Urothelium cell line (cell line): ENCODE measurements at regions not wholly inside any gene's neighbourhood (a gene's known extent, or its start where the extent isn't known, plus 50 kb on each side); places are given as distances from the start of the nearest gene placed in this dataset.

Source experiments
- DNase-seq: peaks from one replicate; pipeline ENCODE4 v3.0.0; 2011; ENCODE audit warnings: low spot score, mixed read lengths
- FAIRE-seq: peaks from 2 replicates; lab custom pipeline; 2011; peaks lifted over from hg19 to GRCh38; lab: Jason Lieb, UNC

DNA sequence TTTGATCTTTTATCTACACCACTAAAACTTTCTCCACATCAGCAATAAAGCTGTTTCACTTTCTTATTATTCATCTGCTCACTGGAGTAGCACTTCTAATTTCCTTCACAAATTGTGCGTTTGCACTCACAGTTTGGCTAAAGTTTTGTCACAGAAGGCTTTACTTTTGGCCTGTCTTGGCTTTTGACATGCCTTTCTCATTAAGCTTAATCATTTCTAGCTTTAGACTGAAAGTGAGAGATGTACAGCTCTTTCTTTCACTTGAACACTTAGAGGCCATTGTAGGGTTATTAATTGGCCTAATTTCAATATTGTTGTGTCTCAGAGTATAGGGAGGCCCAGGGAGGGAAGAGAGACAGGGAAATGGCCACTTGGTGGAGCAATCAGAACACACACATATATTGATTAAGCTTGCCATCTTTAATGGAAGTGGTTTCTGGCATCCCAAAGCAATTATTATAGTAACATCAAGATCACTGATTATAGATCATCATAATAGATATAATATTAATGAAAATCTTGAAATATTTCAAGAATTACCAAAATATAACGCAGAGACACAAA, 512.5 kb downstream of the ETV1 start:
- FAIRE-seq (no peak), DNase-seq (no peak)

DNA sequence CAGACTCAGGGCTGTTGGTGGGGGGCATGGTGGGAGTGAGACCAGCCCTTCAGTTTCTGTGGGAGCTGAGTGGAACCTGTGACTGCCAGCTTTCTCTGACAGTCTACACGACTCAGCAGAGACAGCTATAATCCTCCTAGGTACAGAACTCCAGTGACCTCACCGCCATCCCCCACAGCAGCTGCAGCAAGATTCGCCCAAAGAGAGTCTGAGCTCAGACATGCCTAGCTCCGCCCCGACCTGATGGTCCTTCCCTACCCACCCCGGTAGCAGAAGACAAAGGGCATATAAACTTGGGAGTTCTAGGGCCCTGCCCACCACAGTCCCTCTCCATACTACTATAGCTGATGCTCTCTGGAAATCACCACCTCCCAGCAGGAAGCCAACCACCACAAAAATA, 500.1 kb downstream of the ETV1 start:
- no peak for FAIRE-seq
- no peak for DNase-seq

DNA sequence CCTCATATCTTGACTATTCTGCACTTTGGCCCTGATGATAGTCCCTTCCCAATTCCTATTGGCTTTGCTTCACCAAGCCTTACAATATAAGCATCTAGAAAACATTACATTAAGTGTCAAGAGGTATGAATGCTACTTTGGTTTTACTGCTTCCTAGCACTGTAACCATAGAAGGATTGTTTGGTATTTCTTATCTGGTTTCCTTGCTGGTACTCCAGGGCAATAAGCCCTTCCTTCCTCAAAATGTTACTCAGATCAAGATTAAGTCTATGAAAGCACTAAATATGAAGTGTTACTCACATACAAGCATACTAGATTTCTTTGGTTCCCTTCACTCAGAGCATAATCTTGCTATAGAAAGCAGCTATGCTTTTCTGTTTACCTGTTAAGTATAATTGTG, 492.5 kb downstream of the ETV1 start:
- no peak for FAIRE-seq
- DNase-seq = no peak

DNA sequence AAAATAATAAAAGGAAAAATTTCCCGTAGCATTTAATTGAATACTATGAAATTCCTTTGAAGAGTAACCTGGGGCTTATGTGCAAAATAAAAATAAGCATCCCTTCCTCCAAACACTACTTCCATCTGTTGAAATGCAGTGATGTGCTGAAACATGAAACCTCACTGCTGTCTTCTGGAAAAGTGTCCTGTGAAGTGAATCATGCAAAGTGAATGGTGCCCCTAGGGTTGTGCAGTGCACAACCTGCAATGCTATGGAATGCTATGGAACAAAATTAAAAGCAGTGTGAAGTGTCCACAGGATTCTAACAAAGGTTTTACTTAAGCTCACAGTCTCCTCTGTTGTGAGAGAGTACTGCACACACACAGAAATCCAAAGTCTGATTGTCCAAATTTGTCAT, 480.9 kb downstream of the ETV1 start:
- DNase-seq (no peak), FAIRE-seq (no peak)

DNA sequence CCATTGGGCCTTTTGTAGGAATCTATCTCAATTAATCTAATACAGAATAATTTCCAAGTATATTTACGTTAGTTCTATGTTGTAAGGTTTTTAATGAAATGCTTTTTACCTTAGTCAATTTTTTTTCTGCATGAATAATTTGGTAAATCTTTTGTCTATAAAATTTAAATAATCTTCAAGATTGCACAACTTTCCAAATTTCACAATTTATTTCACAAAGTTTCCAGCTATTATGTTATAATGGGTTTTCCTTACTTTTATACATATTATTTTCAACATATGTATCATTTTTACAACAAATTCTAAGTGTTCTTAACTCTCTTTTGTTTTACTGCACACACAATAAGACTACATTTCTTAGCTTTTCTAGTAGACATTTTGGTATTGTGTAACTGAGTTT, 470.7 kb downstream of the ETV1 start:
- DNase-seq = no peak
- FAIRE-seq = no peak

DNA sequence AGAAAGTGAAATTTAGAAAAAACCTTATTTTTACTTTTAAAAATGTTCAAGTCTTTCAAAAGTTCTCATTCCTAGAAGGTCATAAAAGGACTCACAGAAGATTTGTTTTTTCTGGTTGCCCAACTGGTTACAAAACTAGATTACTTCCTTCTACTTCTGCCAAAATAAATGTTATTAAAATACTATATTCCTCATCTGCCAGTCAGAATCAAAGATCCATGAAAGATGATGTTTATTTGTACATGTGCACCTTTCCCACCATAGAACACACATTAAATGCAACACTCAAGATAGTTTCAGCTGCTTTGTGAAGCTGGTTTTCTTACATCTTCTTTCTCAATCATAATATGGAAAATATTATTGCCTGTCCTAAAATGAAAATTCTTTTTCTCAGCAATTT, 465.4 kb downstream of the ETV1 start:
- no peak for FAIRE-seq
- no peak for DNase-seq

DNA sequence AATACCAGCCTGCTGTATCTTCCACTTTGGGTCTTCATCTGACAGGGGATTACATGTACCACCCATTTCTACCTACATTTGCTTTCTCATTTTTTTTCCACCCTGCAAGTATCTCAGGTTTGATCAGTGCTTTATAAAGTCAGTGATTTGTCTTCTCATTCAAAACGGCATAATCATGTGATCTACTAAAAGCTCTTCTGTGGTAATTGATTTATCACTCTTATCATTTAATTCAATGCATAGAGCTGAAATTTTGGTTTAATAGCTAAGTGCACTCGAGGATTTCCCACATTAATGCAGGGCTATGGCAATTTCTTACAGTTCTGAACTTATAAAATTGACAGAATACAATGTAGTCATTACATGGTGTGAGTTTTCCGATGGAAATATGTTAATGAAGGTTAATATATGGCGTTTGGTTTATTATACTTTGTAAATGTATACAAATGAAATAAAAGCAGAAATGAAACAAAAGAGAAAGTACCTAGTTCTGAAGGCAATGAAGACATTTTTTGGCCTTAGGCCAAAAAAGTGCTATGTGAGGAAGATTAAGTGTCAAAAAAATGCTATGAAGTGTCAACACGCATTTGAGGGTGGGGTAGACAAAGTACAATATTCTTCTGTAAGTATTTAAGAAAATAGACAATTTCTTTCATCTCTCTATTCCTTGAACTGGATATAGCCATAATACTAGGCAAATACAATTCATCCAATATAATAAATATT, 457.3 kb downstream of the ETV1 start:
- FAIRE-seq (no peak), DNase-seq (no peak)

DNA sequence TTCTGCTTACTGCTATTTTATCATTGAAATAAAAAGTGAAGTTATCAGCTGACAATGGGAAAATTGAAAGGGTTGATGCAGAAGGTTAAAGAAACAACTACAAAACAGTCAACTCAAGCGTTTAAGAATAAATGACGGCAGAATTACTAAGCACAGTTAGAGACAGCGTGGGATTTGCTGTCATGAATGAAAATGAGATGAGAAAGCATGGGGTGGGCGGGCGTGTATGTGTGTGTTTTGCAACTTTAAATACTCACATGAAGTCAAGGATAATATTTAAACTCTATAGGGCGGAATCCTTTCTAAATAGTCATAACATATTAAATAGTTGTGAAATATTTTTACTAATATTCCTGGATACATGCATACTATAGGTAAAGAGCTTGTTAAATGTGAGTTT, 450.8 kb downstream of the ETV1 start:
- DNase-seq (no peak), FAIRE-seq (no peak)

DNA sequence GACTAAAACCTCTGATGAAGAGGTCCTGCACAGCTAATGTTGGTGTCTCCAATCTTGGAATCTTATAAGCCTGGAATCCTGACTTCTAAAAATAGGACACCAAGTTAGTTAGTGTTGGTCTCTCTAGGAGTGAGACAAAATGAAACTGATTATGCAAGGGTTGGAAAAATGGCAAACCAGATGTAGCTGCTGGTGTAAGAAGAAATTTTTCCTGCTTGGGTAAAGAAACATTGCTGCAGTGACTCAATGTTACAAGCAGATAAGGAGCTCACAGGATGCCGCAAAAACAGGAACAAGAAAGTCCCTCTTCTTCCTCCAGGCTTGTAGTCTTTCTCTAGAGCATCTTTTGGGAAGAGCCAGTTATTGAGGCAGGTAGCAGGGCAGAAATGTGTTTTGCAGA, 449.0 kb downstream of the ETV1 start:
- DNase-seq = no peak
- FAIRE-seq = no peak

DNA sequence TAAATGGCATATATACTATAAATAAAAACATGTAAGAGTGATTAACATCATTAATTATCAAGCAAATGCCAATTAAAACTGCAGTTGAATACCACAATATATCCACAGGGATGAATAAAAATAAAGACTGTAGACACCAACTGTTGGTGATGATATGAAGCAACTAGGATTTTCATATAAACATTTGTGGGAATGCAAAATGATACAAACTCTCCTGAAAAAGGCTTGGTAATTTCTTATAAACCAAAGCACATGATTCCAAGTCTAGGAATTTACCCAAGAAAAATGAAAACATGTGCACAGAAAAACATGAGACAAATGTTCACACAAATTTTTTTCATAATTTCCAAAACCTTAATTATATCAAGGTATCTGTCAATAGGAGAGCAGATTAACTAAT, 448.1 kb downstream of the ETV1 start:
- DNase-seq (no peak), FAIRE-seq (no peak)

DNA sequence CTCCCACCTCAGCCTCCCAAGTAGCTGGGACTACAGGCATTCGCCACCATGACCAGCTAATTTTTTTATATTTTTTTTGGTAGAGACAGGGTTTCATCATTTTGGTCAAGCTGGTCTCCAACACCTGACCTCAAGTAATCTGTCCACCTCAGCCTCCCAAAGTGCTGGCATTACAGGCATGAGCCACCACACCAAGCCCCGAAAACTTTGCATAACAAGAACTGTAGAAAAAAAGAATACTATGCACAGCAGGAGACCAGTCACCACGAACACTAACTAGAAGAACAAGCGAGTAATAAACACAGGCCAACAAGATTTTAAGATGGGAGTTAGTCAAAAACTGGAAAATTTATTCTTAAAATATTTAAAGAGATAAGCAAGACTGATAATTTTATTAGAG, 447.0 kb downstream of the ETV1 start:
- FAIRE-seq (no peak), DNase-seq (no peak)

DNA sequence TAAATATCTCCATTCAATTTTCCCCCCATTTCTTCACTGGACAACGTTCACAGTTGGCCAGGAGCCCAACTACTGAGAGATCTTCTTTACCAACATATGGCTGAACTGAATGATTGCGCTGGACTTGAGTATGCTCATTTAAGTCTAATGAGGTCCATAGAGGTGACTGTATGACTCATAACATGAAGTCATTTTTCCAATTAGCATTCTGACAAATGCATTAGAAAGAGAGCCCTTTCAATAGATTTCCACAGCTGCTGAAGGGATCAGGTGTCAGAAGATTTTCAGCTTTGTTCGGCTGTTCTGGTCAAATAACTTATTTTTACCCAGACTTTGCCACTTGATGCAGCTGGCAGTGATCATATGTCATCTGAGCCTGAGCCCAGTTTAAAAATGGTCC, 438.0 kb downstream of the ETV1 start:
- no peak for DNase-seq
- FAIRE-seq = no peak

DNA sequence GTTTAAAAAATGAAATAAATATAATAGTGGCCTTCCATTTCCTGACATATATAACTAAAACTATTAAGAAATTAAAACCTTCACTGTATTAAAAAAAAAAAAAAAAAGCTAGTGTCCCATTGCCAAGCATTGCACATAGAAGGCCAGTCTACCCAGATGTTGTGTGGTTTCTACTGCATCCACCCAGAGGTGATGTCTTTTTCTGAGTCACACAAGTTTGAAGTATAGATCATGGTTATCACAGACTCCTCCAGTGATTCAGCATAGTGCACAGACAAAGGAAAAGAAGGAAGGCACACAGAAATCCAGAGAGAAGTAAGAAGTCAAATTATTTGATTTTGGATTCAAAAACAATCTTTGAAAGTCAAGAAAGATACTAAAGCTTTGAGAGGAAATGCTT, 429.0 kb downstream of the ETV1 start:
- DNase-seq = no peak
- FAIRE-seq = no peak

DNA sequence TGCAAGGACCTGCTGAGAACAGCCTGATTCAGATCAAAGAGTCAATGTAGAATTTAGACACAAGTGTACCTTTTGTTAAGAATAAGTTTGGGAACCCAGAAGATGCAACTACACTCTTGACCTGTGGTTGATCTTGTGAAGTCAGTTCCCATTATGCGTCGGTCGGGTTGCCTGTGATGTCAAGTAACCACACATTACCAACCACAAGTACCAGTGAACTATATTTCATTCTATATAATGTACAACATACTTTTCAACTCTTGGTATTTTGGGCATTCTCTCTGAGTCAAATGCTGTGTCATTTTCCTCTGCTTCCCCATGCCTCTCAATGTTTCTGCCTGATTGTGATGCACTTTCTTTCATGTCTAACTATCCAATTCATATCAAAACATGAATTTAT, 426.2 kb downstream of the ETV1 start:
- FAIRE-seq = no peak
- DNase-seq = no peak

DNA sequence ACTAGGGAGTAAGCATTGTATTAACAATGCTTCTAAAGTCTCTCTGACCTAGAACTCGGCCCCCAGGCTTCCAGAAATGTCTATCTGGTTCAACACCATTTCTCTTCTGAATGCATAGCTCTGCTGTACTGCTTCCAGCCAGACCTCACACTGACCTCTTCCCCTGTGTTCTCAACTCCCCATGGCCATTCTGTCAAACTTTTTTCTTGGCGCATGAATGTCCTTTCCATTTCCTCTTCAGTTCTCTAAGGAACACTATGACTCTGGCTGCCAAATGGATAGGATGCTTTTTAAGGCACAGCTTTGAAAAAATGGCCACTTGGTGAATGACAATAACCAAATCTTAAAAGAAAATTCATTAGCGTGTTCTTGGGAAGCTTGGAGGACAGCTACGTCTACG, 425.8 kb downstream of the ETV1 start:
- DNase-seq (no peak), FAIRE-seq (no peak)

DNA sequence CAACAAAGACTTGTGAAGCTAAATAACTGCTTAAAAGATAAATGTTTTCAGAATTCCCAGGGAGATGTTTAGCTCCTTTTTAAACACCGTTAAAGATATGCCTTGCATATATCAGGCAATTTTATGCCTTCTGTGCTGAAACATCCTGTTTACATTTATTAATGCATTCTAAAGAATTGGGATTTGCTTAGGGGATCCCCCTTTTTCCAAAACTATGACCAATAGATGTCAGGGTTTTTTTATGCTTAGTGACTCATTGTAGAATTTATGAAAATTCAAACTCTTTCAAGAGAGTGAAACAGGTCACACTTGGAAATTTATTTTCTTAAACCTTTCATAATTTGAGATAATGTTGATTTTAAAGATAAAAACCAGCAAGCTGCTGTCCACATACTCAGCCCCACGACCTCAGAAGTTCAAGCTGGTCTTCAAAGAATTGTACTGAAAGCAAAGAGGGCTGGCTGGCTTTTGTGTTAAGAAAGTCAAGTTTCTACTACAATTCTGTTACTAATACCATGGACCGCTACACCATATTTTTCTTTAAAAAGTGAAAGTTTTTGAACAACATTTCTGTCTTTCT, 411.8 kb downstream of the ETV1 start:
- DNase-seq (no peak), FAIRE-seq (no peak)

DNA sequence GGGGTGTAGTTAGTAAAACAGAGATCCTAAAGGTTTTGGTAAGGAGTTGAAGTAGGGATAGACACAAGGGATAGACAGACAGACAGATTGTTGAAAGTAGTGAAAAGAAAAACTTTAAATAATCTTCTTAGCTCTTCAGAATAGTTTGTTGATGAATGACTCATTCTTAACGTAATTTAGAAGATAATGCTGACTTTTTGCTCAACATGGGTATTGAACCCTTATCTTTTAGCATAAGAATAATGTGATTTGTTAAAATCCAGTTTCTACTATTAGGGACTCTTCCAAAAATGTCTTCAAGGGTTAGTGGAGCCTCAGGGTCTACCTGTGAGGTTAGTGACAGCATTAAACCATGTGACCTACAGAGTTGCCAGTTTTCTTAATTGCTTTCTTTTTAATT, 411.2 kb downstream of the ETV1 start:
- FAIRE-seq (no peak), DNase-seq (no peak)

DNA sequence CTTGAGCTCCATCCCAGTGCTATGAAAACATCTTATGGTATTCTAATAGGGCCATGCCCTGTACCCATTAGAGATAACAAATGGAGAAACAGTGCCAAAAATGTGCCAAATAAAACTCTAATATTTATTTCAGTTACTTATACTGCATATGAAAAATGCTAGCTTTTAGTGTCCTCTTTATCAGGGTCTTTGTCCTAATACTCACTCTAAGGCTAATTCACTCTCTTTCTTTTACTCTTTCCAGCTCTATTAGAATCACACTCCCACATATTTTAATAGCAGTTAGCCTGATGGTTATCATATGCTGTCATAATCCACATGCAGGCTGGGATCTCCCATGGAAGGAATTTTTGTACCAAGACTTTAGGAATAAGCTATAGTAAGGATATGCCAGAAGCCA, 408.4 kb downstream of the ETV1 start:
- FAIRE-seq (no peak), DNase-seq (no peak)

DNA sequence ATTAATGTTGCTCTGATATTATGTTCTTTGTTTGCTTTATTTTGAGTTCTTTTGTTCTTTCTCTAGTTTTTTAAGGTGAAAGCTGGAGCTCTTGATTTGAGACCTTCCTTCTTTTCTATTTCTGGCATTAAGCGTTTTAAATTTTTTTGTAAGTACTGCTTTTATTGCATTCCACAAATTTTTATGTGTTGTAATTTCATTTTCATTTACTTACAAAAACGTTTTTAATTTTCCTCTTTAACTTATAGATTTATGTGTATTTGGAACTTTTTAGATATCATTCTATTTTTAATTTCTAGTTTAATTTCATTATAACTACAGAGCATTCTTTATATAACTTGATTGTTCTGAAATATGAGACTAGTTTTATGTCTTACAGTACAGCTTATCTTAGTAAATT, 395.6 kb downstream of the ETV1 start:
- no peak for DNase-seq
- FAIRE-seq = no peak

DNA sequence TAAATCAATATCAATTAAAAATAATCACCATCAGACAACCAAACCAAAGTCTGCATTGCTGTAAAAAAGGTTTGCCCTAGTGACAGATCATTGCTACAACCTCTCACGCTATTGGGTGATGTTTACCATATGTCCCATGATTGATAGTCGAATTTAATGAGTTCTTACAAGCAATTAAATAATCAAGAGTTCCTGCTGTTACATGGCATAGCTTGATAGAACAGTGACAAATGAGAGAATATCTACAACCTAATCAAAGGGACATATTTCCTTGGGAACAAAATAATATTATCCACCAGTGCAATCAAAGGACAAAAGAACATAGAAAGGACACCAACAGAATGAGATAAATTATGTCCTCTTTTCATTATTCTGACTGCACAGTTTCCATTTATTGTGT, 387.4 kb downstream of the ETV1 start:
- FAIRE-seq (no peak), DNase-seq (no peak)

DNA sequence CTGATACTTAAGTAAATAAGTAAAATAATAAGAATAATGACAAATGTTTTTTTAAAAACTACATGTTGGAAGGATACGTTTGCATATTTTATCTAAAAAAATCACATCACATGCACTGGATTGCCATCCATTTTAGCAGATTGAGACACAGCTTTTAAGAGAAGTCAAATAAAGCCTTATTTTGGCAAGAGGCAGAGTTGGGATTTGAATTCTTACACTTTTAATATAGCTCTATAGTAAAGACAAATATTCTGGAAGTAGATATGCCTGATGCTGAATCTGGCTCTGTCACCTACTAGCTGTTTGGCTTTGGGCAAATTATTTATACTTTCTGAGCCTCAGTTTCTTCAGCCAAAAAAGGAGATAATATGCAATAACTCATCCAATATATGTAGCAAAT, 386.4 kb downstream of the ETV1 start:
- DNase-seq = no peak
- FAIRE-seq = no peak

DNA sequence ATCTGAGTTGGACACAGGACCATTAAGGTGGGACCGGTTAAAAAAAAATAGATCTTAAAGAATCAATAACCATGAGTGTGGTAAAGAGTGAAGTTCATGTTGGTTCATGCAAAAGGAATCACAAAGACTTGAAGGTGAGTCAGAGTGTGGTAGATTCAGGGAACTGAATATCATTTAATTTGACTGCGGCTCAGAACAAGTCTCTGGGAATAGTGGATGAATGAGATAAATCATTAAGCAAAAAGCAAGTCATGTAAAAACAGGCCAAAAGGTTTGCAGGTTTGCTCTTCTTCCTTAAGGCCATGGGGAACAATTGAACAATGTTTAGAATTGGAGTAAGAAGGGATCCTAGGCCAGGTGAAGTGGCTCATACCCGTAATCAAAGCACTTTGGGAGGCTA, 385.8 kb downstream of the ETV1 start:
- no peak for FAIRE-seq
- no peak for DNase-seq

DNA sequence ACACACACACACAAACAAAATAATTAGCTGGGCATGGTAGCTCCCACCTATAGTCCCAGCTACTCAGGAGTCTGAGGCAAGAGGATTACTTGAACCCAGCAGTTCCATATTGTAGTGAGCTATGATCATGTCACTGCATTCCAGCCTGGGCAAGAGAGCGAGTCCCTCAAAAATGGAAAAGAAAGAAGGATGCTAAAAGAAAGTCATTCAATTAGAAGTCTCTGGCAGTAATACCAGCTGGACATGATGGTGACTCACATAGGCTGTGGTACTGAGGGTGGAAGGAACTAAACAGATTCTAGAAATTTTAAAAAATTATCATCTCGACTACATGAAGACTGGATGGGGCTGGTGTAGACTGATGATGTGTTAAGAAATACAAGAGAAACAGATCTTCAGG, 385.3 kb downstream of the ETV1 start:
- FAIRE-seq = no peak

More for the DNA sequence above, 385.3 kb downstream of the ETV1 start:
- DNase-seq = no peak
